SH-SY5Y (cell line): ENCODE measurements at regions not wholly inside any gene's neighbourhood (a gene's known extent, or its start where the extent isn't known, plus 50 kb on each side); places are given as distances from the start of the nearest gene placed in this dataset.

Source experiments
- GATA2 ChIP-seq: IDR thresholded peaks from 2 replicates; pipeline ENCODE4 v1.6.1; 2011; ENCODE audit warnings: mild to moderate bottlenecking, low read depth, low read length
- GATA3 ChIP-seq: IDR thresholded peaks from 2 replicates; pipeline ENCODE4 v1.6.1; 2011; ENCODE audit warnings: low read depth, mild to moderate bottlenecking, low read length, moderate library complexity

GRCh38 chr14:27536748-27537147 is 938.9 kb upstream of the NOVA1 start:
- no peak for TF ChIP-seq GATA2
- no peak for TF ChIP-seq GATA3

DNA sequence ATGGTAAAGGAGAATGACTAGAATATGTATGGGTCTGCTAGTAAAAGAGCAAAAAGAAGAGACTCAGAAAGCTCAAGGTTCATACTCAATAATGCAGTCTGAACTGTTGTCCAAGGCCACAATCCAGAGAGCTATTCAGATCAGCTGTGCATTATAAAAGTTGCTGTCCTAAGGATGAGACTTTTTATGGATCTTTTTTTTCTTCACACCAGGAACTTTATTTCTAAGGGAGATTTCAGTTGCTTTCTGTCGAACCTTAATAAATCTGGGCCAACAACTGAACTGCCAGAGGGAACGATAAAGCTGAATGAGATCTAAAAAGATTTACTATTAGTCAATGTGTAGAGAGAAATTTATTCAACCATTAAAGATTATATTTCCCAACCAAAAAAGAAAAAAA is 948.3 kb upstream of the NOVA1 start:
- TF ChIP-seq GATA3 (no peak), GATA2 (no peak)

- TF ChIP-seq GATA2, result no peak
- TF ChIP-seq GATA3, result no peak
Observed at GRCh38 chr14:27553790-27554189, 956.0 kb upstream of the NOVA1 start.

DNA sequence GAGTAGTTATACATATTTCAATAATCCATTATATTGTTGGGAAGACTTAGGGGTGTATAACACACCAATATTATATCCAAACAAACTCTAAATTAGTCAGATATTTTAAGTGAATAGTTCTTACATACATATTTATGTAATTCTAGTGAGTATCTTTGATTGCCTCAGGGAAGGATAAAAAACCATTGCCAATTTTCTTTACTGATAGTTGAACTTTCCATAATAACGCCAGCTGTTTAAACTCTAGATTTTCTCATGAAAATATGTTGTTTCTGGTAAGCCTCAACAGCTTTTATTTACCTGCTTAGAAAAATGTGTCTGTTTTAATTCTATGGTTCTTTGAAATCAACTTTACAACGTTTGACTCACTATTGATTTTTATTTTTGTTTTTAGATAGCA is 959.6 kb upstream of the NOVA1 start:
- TF ChIP-seq GATA2, result no peak
- TF ChIP-seq GATA3, result no peak

- TF ChIP-seq GATA3, result no peak
- no peak for TF ChIP-seq GATA2
Observed at GRCh38 chr14:27559848-27560247, 962.0 kb upstream of the NOVA1 start.

DNA sequence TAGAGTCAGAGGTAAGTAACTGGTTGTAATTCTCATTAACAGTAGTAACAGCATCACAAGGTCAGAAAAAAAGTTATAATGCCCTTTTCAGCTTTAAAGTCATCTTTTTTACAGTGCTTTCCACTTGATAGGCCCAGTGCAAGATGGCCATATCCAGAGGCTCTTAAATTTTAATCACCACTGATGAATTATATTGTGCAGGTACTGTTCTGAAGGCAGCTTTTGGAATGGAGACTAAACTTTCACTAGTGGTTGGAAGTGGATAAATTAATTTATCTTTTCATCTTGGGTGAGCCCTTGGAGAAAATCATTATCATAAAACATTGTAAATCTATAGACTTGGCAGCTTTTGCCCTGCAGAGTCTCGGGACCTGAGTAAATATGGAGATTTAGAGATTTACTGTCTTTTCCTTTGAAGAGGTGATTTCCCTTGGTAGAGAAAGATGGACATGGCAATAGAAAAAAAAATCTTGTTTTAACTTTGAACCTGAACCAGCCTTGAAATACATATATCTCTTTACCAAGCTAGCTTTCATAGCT is 969.1 kb upstream of the NOVA1 start:
- TF ChIP-seq GATA3 (no peak), GATA2 (no peak)

GRCh38 chr14:27573018-27573417 is 975.2 kb upstream of the NOVA1 start:
- no peak for TF ChIP-seq GATA2

- TF ChIP-seq GATA2, result no peak
- no peak for TF ChIP-seq GATA3
Observed at GRCh38 chr14:27587103-27587502, 989.3 kb upstream of the NOVA1 start.

DNA sequence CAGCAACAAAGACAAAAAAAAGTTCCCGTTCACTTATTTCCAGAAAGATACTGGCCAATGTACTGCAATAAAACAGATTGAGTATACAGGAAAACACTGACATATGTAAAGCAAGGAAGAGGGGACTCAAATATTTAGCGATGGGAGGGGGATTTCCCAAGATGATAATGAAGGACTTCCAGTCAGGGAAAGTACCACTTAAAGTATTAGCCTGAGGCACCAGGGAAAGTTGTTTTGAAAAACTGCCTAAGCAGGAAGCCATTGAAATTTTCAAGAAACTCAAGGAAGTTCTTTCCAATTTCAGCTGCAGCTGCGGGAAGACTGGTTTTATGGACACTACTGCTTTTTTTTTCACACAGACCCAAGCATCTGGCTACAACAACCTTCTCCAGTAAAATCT is 1007.4 kb upstream of the NOVA1 start:
- TF ChIP-seq GATA2 (no peak), GATA3 (no peak)

- no peak for TF ChIP-seq GATA3
- no peak for TF ChIP-seq GATA2
Observed at GRCh38 chr14:27608377-27608776, 1010.5 kb upstream of the NOVA1 start.

DNA sequence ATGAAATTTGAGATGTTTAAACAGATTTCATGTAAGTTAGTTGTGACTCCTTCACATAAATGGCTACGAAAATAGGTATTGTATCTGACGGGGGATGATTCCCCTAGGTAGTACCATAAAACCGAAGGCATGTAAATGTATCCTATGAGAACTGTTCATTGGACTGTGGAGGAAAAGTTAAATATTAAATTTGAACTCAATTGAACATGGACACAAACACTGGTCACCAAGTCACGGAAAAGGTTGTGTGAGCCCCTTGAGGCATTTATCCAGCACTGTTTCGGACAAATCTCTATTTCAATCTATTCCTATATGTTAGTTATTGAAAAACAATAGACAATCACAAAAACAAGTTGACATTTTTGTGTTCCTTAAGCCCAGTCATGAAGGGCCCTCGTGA is 1014.3 kb upstream of the NOVA1 start:
- TF ChIP-seq GATA2 (no peak), GATA3 (no peak)

- TF ChIP-seq GATA2, result no peak
- no peak for TF ChIP-seq GATA3
Observed at GRCh38 chr14:27613102-27613501, 1015.3 kb upstream of the NOVA1 start.

- TF ChIP-seq GATA2 (no peak), GATA3 (no peak)
Observed at GRCh38 chr14:27623782-27624181, 1025.9 kb upstream of the NOVA1 start.

DNA sequence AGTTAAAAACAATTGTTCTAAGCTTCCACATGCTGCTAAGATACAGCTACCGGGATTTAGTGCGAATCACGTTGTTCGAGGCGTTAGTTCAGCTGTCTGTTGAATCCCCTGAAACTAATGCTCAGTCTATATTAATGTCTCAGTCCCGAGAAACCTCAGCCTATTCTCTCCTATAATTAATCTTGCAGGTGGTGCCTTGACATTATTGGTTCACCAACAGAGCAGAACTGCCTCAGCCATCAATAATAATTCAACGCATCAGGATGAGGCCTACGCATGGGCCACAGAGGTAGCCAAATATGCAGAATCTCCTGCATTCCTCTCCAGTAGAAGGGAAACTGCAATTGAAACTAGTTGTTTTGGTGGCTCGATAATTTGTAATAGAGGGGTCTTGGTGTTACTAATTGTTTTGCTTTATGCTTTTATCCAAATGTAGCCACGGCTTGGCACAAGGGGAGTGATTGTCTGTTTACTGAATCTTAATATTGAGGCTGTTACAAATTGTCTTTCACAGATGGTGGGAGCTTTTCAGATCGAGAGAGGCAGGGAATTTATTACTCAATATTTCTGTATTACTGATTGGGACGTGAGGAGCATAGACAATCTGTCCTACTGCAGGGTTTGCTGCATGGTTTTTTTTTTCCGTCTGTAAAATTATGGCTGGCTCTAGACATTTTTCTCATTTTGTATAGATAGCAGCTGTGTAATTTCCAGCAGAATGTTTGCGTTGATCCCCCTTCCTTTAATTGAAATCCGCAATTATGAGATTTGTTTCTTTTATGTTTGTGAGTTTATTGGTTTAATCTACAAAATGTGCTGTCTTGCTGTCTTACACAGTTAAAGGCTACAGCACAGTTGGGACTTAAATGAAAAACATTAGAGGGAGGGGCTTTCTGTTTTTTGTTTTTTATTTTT is 1036.5 kb upstream of the NOVA1 start:
- TF ChIP-seq GATA2 (no peak), GATA3 (no peak)

- no peak for TF ChIP-seq GATA2
- TF ChIP-seq GATA3, result no peak
Observed at GRCh38 chr14:27642251-27642866, 1044.5 kb upstream of the NOVA1 start.

- TF ChIP-seq GATA3 (no peak), GATA2 (no peak)
Observed at GRCh38 chr14:27660683-27661082, 1062.8 kb upstream of the NOVA1 start.
